ENCODE measurements at regions not wholly inside any gene's neighbourhood (a gene's known extent, or its start where the extent isn't known, plus 50 kb on each side); places are given as distances from the start of the nearest gene placed in this dataset.
A peak's percentile ranks its signal among the peaks of the same experiment; 100 is the strongest.

GRCh38 chr18:23077493-23078256, 57.6 kb upstream of the CABLES1 start:
- Mint-ChIP-seq H3K9me3 (no peaks in the 10 kb centered on the region), H3K4me1 (peaks cover 32 to 34% (median 34%) of the 10 kb centered on the region in 3 donors), H3K36me3 (no peaks in the 10 kb centered on the region), H3K27me3 (no peaks in the 10 kb centered on the region), H3K4me3 (no peak overlapping the region), H3K27ac (no peak overlapping the region)
- H3K4me3 ChIP-seq (ENCODE audit: control insufficient read depth in 1 of 2, extremely low read depth in 1 of 2, low read length in 1 of 2) = no peak overlapping the region
- POLR2A ChIA-PET = no interaction called here
- ATAC-seq (replicated peaks in 1 of 4) (peak in 2 of 4 experiments; percentile 36 to 51), DNase-seq (peak in 1 of 35 experiments; percentile 19)
- H3K9me3 ChIP-seq = no peaks in the 10 kb centered on the region
- peaks cover 8 to 20% of the 10 kb centered on the region in 2 experiments for H3K4me1 ChIP-seq (ENCODE audit: control insufficient read depth in 1 of 2, extremely low read depth in 1 of 2, insufficient read depth in 2 of 2, low read length in 2 of 2)
- 66% methylated on average over 2 of the region's 6 CpGs for WGBS (ENCODE audit: insufficient coverage)
- no peaks in the 10 kb centered on the region for H3K36me3 ChIP-seq (ENCODE audit: control insufficient read depth in 2 of 2, extremely low read depth in 1 of 2, insufficient read depth in 1 of 2, low read length in 1 of 2)
- no peak overlapping the region for H3K27ac ChIP-seq (ENCODE audit: low read length)
- CTCF ChIA-PET = interaction anchor here in 1 of 2 donors (0.6 to 0.8 kb wide), 2 partner anchors 51 to 53 kb away, joined by 3 read pairs; no protein-coding TSS in a partner anchor
- H3K27me3 ChIP-seq (replicated peaks in 1 of 2; ENCODE audit: control insufficient read depth in 2 of 2, extremely low read depth in 1 of 2, insufficient read depth in 2 of 2, low read length in 1 of 2) = no peaks in the 10 kb centered on the region

GRCh38 chr18:23085066-23085465, 50.2 kb upstream of the CABLES1 start:
- peaks cover 0 to 13% of the 10 kb centered on the region in 2 donors for H3K27me3 Mint-ChIP-seq
- H3K4me3 Mint-ChIP-seq = no peak overlapping the region
- POLR2A ChIA-PET = no interaction called here

More at GRCh38 chr18:23085066-23085465, 50.2 kb upstream of the CABLES1 start:
- 82% methylated on average over 3 of the region's 5 CpGs for WGBS (ENCODE audit: insufficient coverage)
- CTCF ChIA-PET = no interaction called here
- no peaks in the 10 kb centered on the region for H3K9me3 ChIP-seq
- no peak overlapping the region for H3K27ac ChIP-seq (ENCODE audit: low read length)
- H3K27ac Mint-ChIP-seq = no peak overlapping the region
- H3K27me3 ChIP-seq (replicated peaks in 1 of 2; ENCODE audit: control insufficient read depth in 2 of 2, extremely low read depth in 1 of 2, insufficient read depth in 2 of 2, low read length in 1 of 2) = peaks cover 0 to 9% of the 10 kb centered on the region in 2 experiments
- H3K36me3 ChIP-seq (ENCODE audit: control insufficient read depth in 2 of 2, extremely low read depth in 1 of 2, insufficient read depth in 1 of 2, low read length in 1 of 2) = no peaks in the 10 kb centered on the region
- H3K4me1 ChIP-seq (ENCODE audit: control insufficient read depth in 1 of 2, extremely low read depth in 1 of 2, insufficient read depth in 2 of 2, low read length in 2 of 2) = no peaks in the 10 kb centered on the region
- H3K36me3 Mint-ChIP-seq = no peaks in the 10 kb centered on the region
- no peaks in the 10 kb centered on the region for H3K9me3 Mint-ChIP-seq
- H3K4me1 Mint-ChIP-seq = no peaks in the 10 kb centered on the region
- H3K4me3 ChIP-seq (ENCODE audit: control insufficient read depth in 1 of 2, extremely low read depth in 1 of 2, low read length in 1 of 2) = no peak overlapping the region
- ATAC-seq (replicated peaks in 1 of 4) (no peak), DNase-seq (no peak)

Measured in T-cell (primary cell).